Endothelial cell of umbilical vein (primary cell): ENCODE measurements at regions not wholly inside any gene's neighbourhood (a gene's known extent, or its start where the extent isn't known, plus 50 kb on each side); places are given as distances from the start of the nearest gene placed in this dataset.

Source experiments
- BruUV-seq: library from RNA; stranded (reverse); fragments of 400-500 nt; replicated peaks from 2 replicates; lab custom pipeline; 2021; lab: Mats Ljungman, UMichigan
- CTCF ChIA-PET: fragments of 300-600, 350-600 bp; sonication (Branson Sonifier 250); formaldehyde crosslinking; loops from one replicate; lab custom pipeline; 2021; ENCODE audit warnings: antibody characterized with exemption, inconsistent platforms; lab: Charles Lee
- POLR2A ChIA-PET: fragments of 300-600, 350-600 bp; sonication (Branson Sonifier 250); formaldehyde crosslinking; loops from one replicate; lab custom pipeline; 2021; ENCODE audit warnings: antibody characterized with exemption, inconsistent platforms; lab: Charles Lee
- DNase-seq: peaks from one replicate; pipeline ENCODE4 v3.0.0-alpha.2; 2011; ENCODE audit warnings: low read depth, low spot score
- FAIRE-seq: peaks from 2 replicates; lab custom pipeline; 2011; peaks lifted over from hg19 to GRCh38; lab: Jason Lieb, UNC
- H2AFZ ChIP-seq: 2 replicates; pipeline ENCODE4 v1.6.0; 2012; ENCODE audit warnings: low read depth, low read length, control low read depth, inconsistent platforms
- H3K27ac ChIP-seq: 2 replicates; pipeline ENCODE4 v1.5.1; 2011; ENCODE audit warnings: low read depth, mild to moderate bottlenecking, control low read depth, low read length, moderate library complexity; ENCODE audit not compliant: insufficient read depth
- H3K27me3 ChIP-seq, 2 experiments: 2 replicates each; pipeline versions ENCODE4 v1.6.0 to v1.6.1; 2011; ENCODE audit warnings: low read length in 2 of 2, mixed read lengths in 1 of 2; ENCODE audit not compliant: control insufficient read depth in 2 of 2, insufficient read depth in 2 of 2
- H3K36me3 ChIP-seq, 2 experiments: 2 replicates in 1 of 2; 3 replicates in 1 of 2; pipeline ENCODE4 v1.5.1; 2011; ENCODE audit warnings: low read length in 2 of 2, mild to moderate bottlenecking in 1 of 2, moderate library complexity in 1 of 2; ENCODE audit not compliant: control insufficient read depth in 2 of 2, insufficient read depth in 2 of 2; ENCODE audit errors: extremely low read depth in 1 of 2
- H3K4me1 ChIP-seq: 3 replicates; pipeline ENCODE4 v1.5.1; 2011; ENCODE audit warnings: mild to moderate bottlenecking, low read length; ENCODE audit not compliant: control insufficient read depth, insufficient read depth; ENCODE audit errors: extremely low read depth
- H3K4me2 ChIP-seq: 2 replicates; pipeline ENCODE4 v1.6.1; 2011; ENCODE audit warnings: low read length, control low read depth, mixed read lengths; ENCODE audit not compliant: insufficient read depth
- H3K4me3 ChIP-seq, 3 experiments: fragments of 200-600 bp in 1 of 3; sonication (generic), shearing (Covaris generic) in 1 of 3; replicated peaks in 1 of 3; 2 replicates each; pipeline ENCODE4 v1.5.1; 2011 to 2016; ENCODE audit warnings: control low read depth in 3 of 3, low read length in 3 of 3, mild to moderate bottlenecking in 2 of 3, inconsistent platforms in 1 of 3, low read depth in 1 of 3, moderate library complexity in 1 of 3; ENCODE audit not compliant: insufficient read depth in 1 of 3
- H3K79me2 ChIP-seq: 2 replicates; pipeline ENCODE4 v1.6.0; 2012; ENCODE audit warnings: low read length, inconsistent platforms; ENCODE audit not compliant: control insufficient read depth, insufficient read depth
- H3K9ac ChIP-seq: replicated peaks from 2 replicates; pipeline ENCODE3; 2011; ENCODE audit warnings: low read length, control low read depth; ENCODE audit not compliant: insufficient read depth; ENCODE audit errors: extremely low read depth
- H3K9me1 ChIP-seq: replicated peaks from 3 replicates; pipeline ENCODE4 v1.6.0; 2011; ENCODE audit warnings: mild to moderate bottlenecking, low read length; ENCODE audit not compliant: control insufficient read depth, insufficient read depth; ENCODE audit errors: extremely low read depth
- H3K9me3 ChIP-seq: replicated peaks from 2 replicates; pipeline ENCODE4 v1.5.1; 2012; ENCODE audit warnings: low read length, inconsistent platforms; ENCODE audit not compliant: control insufficient read depth, insufficient read depth
- H4K20me1 ChIP-seq: replicated peaks from 2 replicates; pipeline ENCODE3; 2011; ENCODE audit warnings: mild to moderate bottlenecking, low read length; ENCODE audit not compliant: control insufficient read depth, insufficient read depth; ENCODE audit errors: extremely low read depth
- CTCF ChIP-seq, 2 donors: IDR thresholded peaks; 1 replicate in 1 of 2; 2 replicates in 1 of 2; pipeline ENCODE4 v1.5.1; 2011; ENCODE audit warnings: low read length in 2 of 2, mild to moderate bottlenecking in 2 of 2, moderate library complexity in 2 of 2, control low read depth in 1 of 2, inconsistent platforms in 1 of 2, low read depth in 1 of 2; ENCODE audit not compliant: insufficient read depth in 1 of 2; ENCODE audit errors: extremely low read depth in 1 of 2
- EZH2 ChIP-seq: IDR thresholded peaks from 2 replicates; pipeline ENCODE4 v1.6.1; 2012; ENCODE audit warnings: borderline replicate concordance, low read depth, mild to moderate bottlenecking, moderate library complexity, low read length, inconsistent platforms; ENCODE audit not compliant: severe bottlenecking
- FOS ChIP-seq: IDR thresholded peaks from 2 replicates; pipeline ENCODE4 v1.6.1; 2011; ENCODE audit warnings: mild to moderate bottlenecking, low read length, moderate library complexity, borderline replicate concordance; ENCODE audit not compliant: insufficient read depth
- GATA2 ChIP-seq: IDR thresholded peaks from 2 replicates; pipeline ENCODE4 v1.7.0; 2011; ENCODE audit warnings: low read depth, mild to moderate bottlenecking, moderate library complexity, mixed read lengths, low read length; ENCODE audit not compliant: insufficient read length, insufficient read depth
- JUN ChIP-seq: IDR thresholded peaks from 2 replicates; pipeline ENCODE4 v1.6.1; 2011; ENCODE audit warnings: borderline replicate concordance, low read depth; ENCODE audit not compliant: insufficient read length, insufficient read depth
- MAX ChIP-seq: IDR thresholded peaks from 2 replicates; pipeline ENCODE4 v1.6.1; 2011; ENCODE audit not compliant: insufficient read depth, insufficient read length
- MYC ChIP-seq: IDR thresholded peaks from one replicate; pipeline ENCODE4 v1.6.1; 2011; ENCODE audit warnings: mild to moderate bottlenecking, low read depth, low read length
- POLR2A ChIP-seq: IDR thresholded peaks from 2 replicates; pipeline ENCODE4 v1.6.1; 2012; ENCODE audit warnings: low read depth, mild to moderate bottlenecking, control low read depth, low read length
- POLR2AphosphoS5 ChIP-seq: IDR thresholded peaks from 2 replicates; pipeline ENCODE4 v1.6.1; 2012; ENCODE audit warnings: low read depth, mild to moderate bottlenecking, control low read depth, low read length, moderate library complexity; ENCODE audit not compliant: insufficient read depth
- dilution Hi-C: fragments of 300-500 bp; cut with MboI; formaldehyde crosslinking; loops from one replicate; pipeline ENCODE4 v1.15.0; 2019; ENCODE audit warnings: low sequenced_read_pairs; ENCODE audit not compliant: extremely low pct_ligation_motif_present
- intact Hi-C: fragments of 100-400 bp; cut with micrococcal nuclease; formaldehyde crosslinking; loops from one replicate; pipeline ENCODE4 v1.10.0; 2022

GRCh38 chrX:145393702-145394235 is 146.5 kb downstream of the SPANXN1 start:
- CTCF ChIA-PET = no interaction called here
- FAIRE-seq (peak; percentile 38), DNase-seq (no peak)
- Histone ChIP-seq H4K20me1 (no peaks in the 10 kb centered on the region), H3K27ac (no peak overlapping the region), H2AFZ (no peak overlapping the region), H3K36me3 (no peaks in the 10 kb centered on the region), H3K9ac (no peak overlapping the region), H3K27me3 (no peaks in the 10 kb centered on the region), H3K9me1 (no peaks in the 10 kb centered on the region), H3K4me2 (no peak overlapping the region), H3K4me1 (no peaks in the 10 kb centered on the region), H3K9me3 (no peaks in the 10 kb centered on the region), H3K79me2 (no peaks in the 10 kb centered on the region), H3K4me3 (no peak overlapping the region)
- POLR2A ChIA-PET = no interaction called here
- BruUV-seq = no TSS peak
- TF ChIP-seq MYC = no peak
- TF ChIP-seq MAX = no peak
- no peak for TF ChIP-seq POLR2A
- no peak for TF ChIP-seq FOS
- TF ChIP-seq CTCF (IDR thresholded peaks at IDR 0.05; ENCODE audit: extremely low read depth in 1 of 2, insufficient read depth in 1 of 2, low read depth in 1 of 2, low read length in 2 of 2) = no peak
- TF ChIP-seq JUN = no peak
- TF ChIP-seq EZH2 = no peak
- TF ChIP-seq GATA2 = no peak
- no peak for TF ChIP-seq POLR2AphosphoS5
- intact Hi-C loops = no loop called here
- dilution Hi-C loops = no loop called here
